M059J (cell line): ENCODE measurements at regions not wholly inside any gene's neighbourhood (a gene's known extent, or its start where the extent isn't known, plus 50 kb on each side); places are given as distances from the start of the nearest gene placed in this dataset.
A peak's percentile ranks its signal among the peaks of the same experiment; 100 is the strongest.

ENCODE experiments used
- DNase-seq: peaks from one replicate; pipeline ENCODE4 v3.0.0-alpha.2; 2012; ENCODE audit warnings: low read depth

- no peak for DNase-seq
Measured at GRCh38 chr1:25081496-25081895, 150.8 kb downstream of the SYF2 start.

DNA sequence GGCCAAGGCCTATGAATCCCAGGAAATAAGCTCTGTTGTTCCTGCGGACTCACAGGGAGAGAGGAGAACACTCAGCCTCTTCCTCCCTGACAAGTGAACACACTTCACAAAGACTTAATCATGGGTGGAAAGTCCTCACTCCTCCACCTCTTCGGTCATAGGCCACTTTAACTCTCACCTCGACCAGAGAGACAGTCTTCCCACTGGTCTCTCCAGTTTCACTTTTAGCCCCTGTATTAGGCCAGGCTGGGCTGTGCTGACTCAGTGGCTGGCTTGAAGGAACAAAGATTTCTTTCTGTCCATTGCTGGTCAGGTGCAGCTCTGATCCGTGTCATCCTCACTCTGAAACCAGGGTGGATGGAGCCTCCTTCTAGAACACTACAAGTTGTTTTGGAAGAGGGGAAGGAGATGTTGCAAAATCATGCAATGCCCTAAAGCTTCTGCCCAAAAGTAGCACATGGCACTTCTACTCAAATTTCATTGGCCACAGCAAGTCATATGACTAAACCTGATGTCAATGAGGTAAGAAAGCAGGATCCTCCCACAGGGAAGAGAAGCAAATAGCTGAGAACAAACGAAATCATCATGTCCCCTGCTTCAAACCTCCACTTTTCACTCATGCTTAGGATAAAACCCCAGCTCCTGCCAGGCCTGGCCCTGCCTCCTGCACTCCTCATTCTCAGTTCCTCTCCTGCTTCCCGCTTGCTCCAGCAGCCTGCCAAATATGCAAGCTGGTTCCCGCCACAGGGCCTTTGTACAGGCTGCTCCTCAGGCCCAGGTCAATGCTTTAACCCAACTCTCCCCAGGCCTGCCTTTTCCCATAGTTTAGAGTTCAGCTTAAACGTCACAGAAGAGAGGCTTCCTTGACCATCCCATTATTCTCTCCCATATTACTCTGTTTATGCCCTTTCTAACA, 150.5 kb upstream of the RUNX3 start:
- peak; percentile 44 for DNase-seq

GRCh38 chr1:25079048-25079447, 149.0 kb upstream of the RUNX3 start:
- no peak for DNase-seq

DNA sequence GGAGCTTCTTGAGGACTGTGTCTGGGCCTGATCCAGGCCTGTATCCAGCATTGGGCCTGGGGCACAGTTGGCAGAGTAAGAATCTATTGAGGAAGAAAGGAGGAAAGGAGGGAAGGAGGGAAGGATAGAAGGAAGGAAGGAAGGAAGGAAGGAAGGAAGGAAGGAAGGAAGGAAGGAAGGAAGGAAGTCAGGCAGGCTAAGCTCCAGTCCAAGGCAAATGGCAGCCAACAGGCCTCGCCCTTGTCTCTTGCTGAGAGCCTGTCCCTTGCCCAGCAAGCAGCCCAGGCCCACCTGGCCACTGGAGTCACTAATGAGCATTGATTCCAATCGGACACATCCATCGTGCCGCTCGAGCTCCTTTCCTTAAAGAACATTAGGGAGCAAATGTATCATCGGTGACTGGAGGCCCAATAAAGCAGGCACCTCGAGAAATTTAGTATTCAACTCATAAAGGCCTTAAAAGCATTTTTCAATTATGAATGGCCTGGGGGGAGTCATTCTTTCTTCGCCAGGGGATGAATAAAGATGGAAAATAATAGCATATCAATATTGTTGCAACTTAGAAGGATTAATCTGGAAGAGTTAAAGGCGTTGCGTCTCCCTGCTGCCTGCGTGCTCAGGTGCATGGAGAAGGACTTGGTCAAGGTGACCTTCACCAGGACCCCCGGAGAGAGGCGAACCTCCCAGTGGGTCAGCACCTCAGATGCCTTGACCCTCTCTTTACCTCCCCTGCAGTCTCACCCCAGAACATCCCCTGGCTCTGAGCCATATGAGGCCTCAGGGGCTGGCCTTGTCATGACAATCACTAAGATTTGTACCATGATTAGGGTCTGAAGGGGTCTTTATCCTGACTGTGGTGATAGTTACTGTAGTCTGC, 144.5 kb upstream of the RUNX3 start:
- no peak for DNase-seq

DNA sequence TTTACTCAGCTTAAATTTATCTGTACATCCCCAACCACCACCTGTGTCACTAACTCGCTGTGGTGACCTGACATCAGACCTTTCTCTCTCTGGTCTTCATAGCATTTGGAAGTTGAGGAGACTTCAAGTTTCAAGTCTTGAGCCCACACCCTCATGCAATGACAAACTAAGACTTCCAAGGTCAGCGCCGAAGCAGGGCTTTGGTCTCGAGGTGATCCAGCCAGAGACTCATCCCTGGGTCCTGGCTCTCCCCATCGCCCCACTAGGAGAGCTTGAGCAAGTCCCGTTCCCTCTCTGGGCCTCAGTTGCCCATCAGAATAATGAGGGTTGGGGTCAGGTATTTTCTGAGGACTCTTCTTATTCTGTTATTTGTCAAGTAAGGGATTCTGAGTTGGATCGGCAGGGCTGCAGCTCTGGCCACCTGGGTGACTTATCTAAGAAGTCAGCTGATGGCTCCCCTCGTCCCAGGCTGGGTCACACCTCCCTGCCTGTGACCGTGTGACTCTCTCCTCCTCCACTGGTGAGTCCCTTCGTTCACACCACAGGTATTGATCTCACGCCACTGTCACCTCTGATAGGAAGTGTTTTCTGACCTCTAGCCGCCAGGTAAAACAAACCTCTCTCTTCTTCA, 143.7 kb upstream of the RUNX3 start:
- DNase-seq = no peak

DNA sequence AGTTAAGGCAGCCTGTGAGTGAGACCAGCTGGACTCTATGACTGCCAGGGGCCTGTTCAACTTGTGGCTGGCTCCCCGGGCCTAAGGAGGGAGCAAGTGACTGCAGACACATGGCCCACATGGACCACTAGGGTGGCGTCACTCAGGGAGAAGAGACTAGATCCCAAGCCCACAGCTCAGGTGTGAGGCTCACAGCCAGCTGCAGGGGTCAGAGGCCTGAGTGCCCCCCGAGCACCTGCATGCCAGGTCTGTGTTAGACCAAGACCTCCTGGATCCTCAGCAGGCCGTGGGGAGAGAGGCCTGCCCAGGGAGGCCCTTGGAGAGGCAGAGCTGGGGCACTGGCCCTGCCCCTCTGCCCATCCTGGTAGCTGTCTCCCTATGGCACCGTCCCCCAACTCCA, 142.4 kb upstream of the RUNX3 start:
- no peak for DNase-seq

DNA sequence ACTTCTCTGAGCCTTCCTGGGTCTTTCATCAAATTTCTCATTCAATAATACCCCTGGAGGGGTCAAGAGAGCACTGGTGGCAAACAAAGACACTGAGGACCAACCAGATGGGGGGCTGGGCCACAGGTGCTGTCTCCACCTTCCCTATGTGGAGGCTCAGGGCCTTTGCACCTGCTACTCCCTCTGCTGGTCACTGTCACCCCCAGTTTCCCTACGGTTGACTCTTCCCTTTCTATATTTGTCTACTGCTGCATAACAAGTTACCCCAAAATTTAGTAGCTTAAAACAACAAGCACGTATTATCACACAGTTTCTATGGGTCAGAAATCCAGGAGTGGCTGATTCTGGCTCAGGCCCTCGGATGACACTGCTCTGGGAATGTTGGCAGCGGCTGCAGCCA, 138.8 kb upstream of the RUNX3 start:
- DNase-seq = no peak

DNA sequence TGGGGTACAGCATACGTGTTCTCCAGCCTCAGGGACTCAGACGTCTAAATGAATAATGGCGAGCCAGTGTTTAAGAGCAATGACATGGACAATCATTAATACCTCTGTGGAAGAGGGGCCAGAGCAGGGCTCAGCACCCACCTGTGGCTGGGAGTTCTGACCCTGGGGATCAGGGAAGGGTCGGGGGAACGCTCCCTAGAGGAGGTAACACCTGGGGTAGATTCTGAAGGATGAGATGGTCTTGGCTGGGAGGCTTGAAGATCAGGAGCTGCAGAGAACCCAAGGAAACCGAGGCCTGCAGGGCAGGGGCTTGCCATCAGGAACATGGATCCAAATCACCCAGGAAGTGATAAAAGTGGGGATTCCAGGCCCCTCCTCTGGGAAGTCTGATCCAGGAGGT, 138.2 kb upstream of the RUNX3 start:
- no peak for DNase-seq

GRCh38 chr1:25067518-25068251, 137.6 kb upstream of the RUNX3 start:
- DNase-seq = no peak

GRCh38 chr1:25066731-25067517, 136.8 kb upstream of the RUNX3 start:
- DNase-seq = no peak

- peak; percentile 72 for DNase-seq
Measured at GRCh38 chr1:25066256-25066655, 136.2 kb upstream of the RUNX3 start.

DNA sequence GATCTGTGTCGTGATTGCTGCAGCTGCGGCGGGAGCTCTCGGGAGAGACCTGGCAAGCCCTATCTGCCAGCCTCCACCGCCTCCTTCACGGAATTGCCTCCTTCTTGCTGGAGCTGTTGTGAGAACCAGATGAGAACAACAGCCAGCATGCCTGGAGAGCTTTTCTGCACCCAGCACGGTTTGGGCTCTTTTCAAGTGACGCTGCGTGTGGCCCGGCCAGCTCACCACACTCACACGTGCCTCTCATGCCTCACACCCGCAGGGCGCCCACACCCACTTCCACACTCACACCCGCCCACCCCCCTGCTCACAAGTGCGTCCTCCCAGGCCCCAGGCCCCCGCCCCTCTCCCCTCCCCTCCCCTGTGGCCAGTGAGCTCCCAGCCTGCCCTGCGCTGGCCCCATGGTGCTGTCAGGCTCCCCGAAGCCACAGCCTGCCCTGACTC, 135.7 kb upstream of the RUNX3 start:
- DNase-seq = peak; percentile 69

DNA sequence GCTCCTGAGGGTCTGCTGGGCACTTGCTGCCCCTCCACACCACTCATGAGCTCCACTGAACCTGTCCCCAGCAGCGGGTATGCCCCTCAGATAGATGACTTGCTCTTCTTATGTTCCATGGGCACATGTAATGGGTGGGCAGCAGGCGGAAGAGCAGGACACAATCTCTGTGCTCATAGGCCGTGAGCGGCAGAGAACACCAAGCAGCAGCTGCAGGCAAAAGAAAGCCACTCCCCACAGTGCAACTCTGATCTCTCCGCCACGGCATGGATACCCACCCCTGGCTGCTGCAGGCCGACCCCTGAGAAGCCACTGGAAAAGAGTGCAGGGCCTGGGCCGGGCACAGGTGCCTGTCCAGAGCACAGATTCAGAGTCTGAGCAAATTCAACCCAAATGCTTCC, 135.2 kb upstream of the RUNX3 start:
- DNase-seq = no peak

- DNase-seq = no peak
Measured at GRCh38 chr1:25064465-25065240, 134.6 kb upstream of the RUNX3 start.

DNA sequence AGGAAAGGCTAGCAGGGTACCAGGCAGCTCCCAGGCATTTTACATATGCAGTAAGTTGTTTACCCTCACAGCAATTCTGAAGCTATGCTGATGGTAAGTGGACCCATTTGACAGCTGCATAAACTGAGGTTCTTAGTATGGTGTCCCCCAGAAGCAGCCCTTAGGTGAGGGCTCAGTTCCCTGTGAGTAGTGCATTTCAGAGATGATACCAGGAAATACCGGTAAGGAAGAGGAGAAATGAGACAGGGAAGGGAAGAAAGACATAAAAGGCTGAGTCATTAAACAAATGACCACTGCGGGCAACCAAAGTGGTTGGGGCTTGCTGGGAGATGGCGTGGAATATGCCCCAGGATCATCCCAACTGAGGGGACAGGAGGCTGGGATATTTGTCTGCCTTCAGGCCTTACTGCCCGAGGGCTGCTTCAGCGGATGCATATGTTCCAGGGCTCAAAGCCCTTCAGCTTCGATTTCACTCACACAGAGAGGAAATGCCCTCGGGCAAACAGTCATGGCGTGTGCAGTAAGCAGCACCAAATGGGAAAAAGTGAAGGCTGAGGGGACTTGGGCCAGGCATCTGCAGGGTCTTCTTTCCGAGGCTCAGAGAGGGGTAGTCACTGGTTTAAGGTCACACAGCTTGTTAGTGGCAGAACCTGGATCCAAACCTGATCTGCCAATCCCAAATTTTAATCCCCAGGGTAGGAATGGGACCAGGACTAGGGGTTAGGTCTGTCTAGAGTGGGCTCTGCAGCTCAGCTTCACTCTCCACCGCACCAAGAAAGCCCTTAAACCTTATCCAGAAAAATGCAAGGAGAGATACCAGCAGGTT, 133.7 kb upstream of the RUNX3 start:
- DNase-seq = peak; percentile 84

- DNase-seq = no peak
Measured at GRCh38 chr1:25062621-25063255, 132.7 kb upstream of the RUNX3 start.

GRCh38 chr1:25061261-25061995, 131.4 kb upstream of the RUNX3 start:
- no peak for DNase-seq

- no peak for DNase-seq
Measured at GRCh38 chr1:25057188-25057587, 127.1 kb upstream of the RUNX3 start.
